HCT116 (cell line): ENCODE measurements at regions not wholly inside any gene's neighbourhood (a gene's known extent, or its start where the extent isn't known, plus 50 kb on each side); places are given as distances from the start of the nearest gene placed in this dataset.

Source experiments
- EZH2 ChIP-seq: fragments of 200-600 bp; sonication (generic); IDR thresholded peaks from 2 replicates; pipeline ENCODE4 v1.6.1; 2017; ENCODE audit warnings: antibody characterized with exemption, mixed run types
- EZH2phosphoT487 ChIP-seq: fragments of 200-600 bp; IDR thresholded peaks from 2 replicates; pipeline ENCODE4 v1.6.1; 2018; ENCODE audit warnings: antibody characterized with exemption, borderline replicate concordance
- POLR2A ChIP-seq: IDR thresholded peaks from 2 replicates; pipeline ENCODE4 v1.7.0; 2011; ENCODE audit warnings: borderline replicate concordance; ENCODE audit not compliant: insufficient read depth, insufficient read length; ENCODE audit errors: extremely low read depth
- POLR2AphosphoS5 ChIP-seq: IDR thresholded peaks from 2 replicates; pipeline ENCODE4 v1.6.1; 2011; ENCODE audit warnings: mild to moderate bottlenecking, low read depth, low read length, moderate library complexity
- RAD21 ChIP-seq: IDR thresholded peaks from 2 replicates; pipeline ENCODE4 v1.6.1; 2012; ENCODE audit warnings: low read depth, mild to moderate bottlenecking
- SIN3A ChIP-seq: IDR thresholded peaks from 2 replicates; pipeline ENCODE4 v1.6.1; 2012; ENCODE audit warnings: low read depth
- SP1 ChIP-seq: IDR thresholded peaks from 2 replicates; pipeline ENCODE4 v1.6.1; 2012; ENCODE audit warnings: low read depth
- ZNF274 ChIP-seq: fragments of 200-500 bp; sonication (Bioruptor generic); IDR thresholded peaks from 2 replicates; pipeline ENCODE4 v1.6.1; 2014; ENCODE audit warnings: mild to moderate bottlenecking, low read depth, low read length, inconsistent platforms
- TF ChIP-seq, protein P1 (sequence below), 3 experiments: fragments of 200-600 bp in 1 of 3; sonication (generic) in 1 of 3; IDR thresholded peaks in 2 of 3; conservative IDR thresholded peaks in 1 of 3; 2 replicates each; pipeline ENCODE4 v1.5.1; 2012 to 2017; ENCODE audit warnings: low read depth in 2 of 3, low read length in 2 of 3, antibody characterized with exemption in 1 of 3, borderline replicate concordance in 1 of 3, control low read depth in 1 of 3, mild to moderate bottlenecking in 1 of 3, mixed read lengths in 1 of 3, mixed run types in 1 of 3, moderate library complexity in 1 of 3; ENCODE audit not compliant: insufficient read depth in 1 of 3
- TF ChIP-seq, protein P2 (sequence below): IDR thresholded peaks from 2 replicates; pipeline ENCODE4 v1.6.1; 2012
- TF ChIP-seq, protein P3 (sequence below): IDR thresholded peaks from 2 replicates; pipeline ENCODE4 v1.6.1; 2012; ENCODE audit warnings: low read depth

DNA sequence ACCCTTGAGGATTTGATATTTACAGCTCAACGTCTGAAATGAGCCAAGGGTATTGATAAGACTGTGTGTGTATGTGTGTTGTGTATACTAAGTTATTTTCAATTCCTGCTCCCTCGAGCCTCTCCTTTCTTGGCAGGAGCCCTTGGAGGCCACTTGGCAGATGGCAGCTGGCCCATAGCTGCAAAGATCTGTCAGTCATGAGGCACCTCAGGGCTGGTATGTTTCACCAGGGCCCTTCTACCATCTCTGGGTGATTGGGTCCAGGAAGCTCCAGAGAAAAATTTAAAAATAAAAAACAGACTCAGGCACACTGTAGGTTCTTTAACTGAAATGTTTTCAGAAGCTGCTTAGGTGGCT is 355.7 kb downstream of the HAPSTR1 start:
- TF ChIP-seq, protein P1, sequence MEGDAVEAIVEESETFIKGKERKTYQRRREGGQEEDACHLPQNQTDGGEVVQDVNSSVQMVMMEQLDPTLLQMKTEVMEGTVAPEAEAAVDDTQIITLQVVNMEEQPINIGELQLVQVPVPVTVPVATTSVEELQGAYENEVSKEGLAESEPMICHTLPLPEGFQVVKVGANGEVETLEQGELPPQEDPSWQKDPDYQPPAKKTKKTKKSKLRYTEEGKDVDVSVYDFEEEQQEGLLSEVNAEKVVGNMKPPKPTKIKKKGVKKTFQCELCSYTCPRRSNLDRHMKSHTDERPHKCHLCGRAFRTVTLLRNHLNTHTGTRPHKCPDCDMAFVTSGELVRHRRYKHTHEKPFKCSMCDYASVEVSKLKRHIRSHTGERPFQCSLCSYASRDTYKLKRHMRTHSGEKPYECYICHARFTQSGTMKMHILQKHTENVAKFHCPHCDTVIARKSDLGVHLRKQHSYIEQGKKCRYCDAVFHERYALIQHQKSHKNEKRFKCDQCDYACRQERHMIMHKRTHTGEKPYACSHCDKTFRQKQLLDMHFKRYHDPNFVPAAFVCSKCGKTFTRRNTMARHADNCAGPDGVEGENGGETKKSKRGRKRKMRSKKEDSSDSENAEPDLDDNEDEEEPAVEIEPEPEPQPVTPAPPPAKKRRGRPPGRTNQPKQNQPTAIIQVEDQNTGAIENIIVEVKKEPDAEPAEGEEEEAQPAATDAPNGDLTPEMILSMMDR (IDR thresholded peaks at IDR 0.05 in 2 of 3, conservative IDR thresholded peaks at IDR 0.05 in 1 of 3; ENCODE audit: borderline replicate concordance in 1 of 3, insufficient read depth in 1 of 3, low read depth in 2 of 3, low read length in 2 of 3): no peak
- TF ChIP-seq EZH2 (no peak), SIN3A (no peak), POLR2A (no peak), RAD21 (no peak), POLR2AphosphoS5 (no peak), EZH2phosphoT487 (no peak), ZNF274 (no peak), SP1 (no peak)
- TF ChIP-seq, protein P2, sequence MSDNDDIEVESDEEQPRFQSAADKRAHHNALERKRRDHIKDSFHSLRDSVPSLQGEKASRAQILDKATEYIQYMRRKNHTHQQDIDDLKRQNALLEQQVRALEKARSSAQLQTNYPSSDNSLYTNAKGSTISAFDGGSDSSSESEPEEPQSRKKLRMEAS: no peak
- TF ChIP-seq, protein P3, sequence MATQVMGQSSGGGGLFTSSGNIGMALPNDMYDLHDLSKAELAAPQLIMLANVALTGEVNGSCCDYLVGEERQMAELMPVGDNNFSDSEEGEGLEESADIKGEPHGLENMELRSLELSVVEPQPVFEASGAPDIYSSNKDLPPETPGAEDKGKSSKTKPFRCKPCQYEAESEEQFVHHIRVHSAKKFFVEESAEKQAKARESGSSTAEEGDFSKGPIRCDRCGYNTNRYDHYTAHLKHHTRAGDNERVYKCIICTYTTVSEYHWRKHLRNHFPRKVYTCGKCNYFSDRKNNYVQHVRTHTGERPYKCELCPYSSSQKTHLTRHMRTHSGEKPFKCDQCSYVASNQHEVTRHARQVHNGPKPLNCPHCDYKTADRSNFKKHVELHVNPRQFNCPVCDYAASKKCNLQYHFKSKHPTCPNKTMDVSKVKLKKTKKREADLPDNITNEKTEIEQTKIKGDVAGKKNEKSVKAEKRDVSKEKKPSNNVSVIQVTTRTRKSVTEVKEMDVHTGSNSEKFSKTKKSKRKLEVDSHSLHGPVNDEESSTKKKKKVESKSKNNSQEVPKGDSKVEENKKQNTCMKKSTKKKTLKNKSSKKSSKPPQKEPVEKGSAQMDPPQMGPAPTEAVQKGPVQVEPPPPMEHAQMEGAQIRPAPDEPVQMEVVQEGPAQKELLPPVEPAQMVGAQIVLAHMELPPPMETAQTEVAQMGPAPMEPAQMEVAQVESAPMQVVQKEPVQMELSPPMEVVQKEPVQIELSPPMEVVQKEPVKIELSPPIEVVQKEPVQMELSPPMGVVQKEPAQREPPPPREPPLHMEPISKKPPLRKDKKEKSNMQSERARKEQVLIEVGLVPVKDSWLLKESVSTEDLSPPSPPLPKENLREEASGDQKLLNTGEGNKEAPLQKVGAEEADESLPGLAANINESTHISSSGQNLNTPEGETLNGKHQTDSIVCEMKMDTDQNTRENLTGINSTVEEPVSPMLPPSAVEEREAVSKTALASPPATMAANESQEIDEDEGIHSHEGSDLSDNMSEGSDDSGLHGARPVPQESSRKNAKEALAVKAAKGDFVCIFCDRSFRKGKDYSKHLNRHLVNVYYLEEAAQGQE: no peak
